ENCODE measurements at regions not wholly inside any gene's neighbourhood (a gene's known extent, or its start where the extent isn't known, plus 50 kb on each side); places are given as distances from the start of the nearest gene placed in this dataset.

DNA sequence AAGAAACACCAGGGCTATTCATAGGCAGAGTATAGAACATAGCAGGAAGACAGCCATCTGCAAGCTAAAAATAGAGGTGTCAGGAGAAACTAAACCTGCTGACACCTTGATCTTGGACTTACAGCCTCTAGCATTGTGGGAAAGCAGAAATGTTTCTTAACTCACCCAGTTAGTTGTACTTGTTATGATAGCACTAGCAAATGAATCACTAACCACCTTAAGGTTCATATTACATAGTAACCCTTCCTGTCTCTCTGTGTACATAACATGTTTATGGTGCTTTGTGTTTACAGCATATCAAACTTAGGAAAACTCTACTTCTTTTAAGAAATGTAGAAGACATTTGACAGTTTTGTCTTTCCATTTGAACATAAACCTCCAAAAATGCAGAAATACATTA lies 1031.3 kb downstream of the FSCB start:
- intact Hi-C loops (cut with DNase I) = no loop called here
- DNase-seq = no peak
- no peak overlapping the region for H3K27ac ChIP-seq (ENCODE audit: low read depth in 2 of 2, low read length in 2 of 2)
- no peaks in the 10 kb centered on the region for H3K4me1 ChIP-seq (ENCODE audit: control insufficient read depth in 2 of 3, insufficient read depth in 2 of 3, low read depth in 1 of 3, low read length in 3 of 3)
- H3K4me3 ChIP-seq (ENCODE audit: low read length in 3 of 3) = no peak overlapping the region
- H3K9me3 ChIP-seq (ENCODE audit: control insufficient read depth in 2 of 3, insufficient read depth in 1 of 3, low read length in 3 of 3) = no peaks in the 10 kb centered on the region
- H3K27me3 ChIP-seq (ENCODE audit: control insufficient read depth, insufficient read depth, low read length) = no peaks in the 10 kb centered on the region
- FAIRE-seq = no peak
- H3K9ac ChIP-seq (ENCODE audit: low read length in 3 of 3) = no peak overlapping the region
- H3K36me3 ChIP-seq (ENCODE audit: control insufficient read depth in 2 of 3, insufficient read depth in 3 of 3, low read length in 3 of 3) = no peaks in the 10 kb centered on the region
- TF ChIP-seq, protein P1, sequence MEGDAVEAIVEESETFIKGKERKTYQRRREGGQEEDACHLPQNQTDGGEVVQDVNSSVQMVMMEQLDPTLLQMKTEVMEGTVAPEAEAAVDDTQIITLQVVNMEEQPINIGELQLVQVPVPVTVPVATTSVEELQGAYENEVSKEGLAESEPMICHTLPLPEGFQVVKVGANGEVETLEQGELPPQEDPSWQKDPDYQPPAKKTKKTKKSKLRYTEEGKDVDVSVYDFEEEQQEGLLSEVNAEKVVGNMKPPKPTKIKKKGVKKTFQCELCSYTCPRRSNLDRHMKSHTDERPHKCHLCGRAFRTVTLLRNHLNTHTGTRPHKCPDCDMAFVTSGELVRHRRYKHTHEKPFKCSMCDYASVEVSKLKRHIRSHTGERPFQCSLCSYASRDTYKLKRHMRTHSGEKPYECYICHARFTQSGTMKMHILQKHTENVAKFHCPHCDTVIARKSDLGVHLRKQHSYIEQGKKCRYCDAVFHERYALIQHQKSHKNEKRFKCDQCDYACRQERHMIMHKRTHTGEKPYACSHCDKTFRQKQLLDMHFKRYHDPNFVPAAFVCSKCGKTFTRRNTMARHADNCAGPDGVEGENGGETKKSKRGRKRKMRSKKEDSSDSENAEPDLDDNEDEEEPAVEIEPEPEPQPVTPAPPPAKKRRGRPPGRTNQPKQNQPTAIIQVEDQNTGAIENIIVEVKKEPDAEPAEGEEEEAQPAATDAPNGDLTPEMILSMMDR (IDR thresholded peaks at IDR 0.05; ENCODE audit: borderline replicate concordance, extremely low read depth, insufficient read depth) = no peak

DNA sequence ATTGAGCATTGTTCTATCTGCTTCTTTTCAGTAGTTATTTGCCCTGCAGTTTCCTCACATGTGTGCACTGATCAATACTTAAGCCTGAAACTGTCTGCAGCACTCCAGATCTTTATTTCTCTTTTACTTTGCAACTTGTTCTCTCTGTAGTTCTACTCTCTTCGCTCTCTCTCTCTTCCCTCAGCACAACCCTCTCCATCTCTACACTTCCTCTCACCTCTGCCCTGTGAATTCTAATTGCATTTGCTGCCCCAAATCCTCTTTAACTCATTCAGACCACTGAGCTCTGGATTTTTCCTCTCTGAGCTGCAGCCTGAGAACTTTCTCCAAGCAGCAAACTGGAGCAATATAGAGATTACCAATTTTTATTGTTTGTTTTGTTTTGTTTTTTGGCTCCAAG lies 1035.5 kb downstream of the FSCB start:
- Histone ChIP-seq H3K27ac (ENCODE audit: low read depth in 2 of 2, low read length in 2 of 2) (no peak overlapping the region), H3K27me3 (ENCODE audit: control insufficient read depth, insufficient read depth, low read length) (no peaks in the 10 kb centered on the region), H3K4me1 (ENCODE audit: control insufficient read depth in 2 of 3, insufficient read depth in 2 of 3, low read depth in 1 of 3, low read length in 3 of 3) (no peaks in the 10 kb centered on the region), H3K4me3 (ENCODE audit: low read length in 3 of 3) (no peak overlapping the region), H3K9ac (ENCODE audit: low read length in 3 of 3) (no peak overlapping the region), H3K36me3 (ENCODE audit: control insufficient read depth in 2 of 3, insufficient read depth in 3 of 3, low read length in 3 of 3) (no peaks in the 10 kb centered on the region), H3K9me3 (ENCODE audit: control insufficient read depth in 2 of 3, insufficient read depth in 1 of 3, low read length in 3 of 3) (no peaks in the 10 kb centered on the region)
- FAIRE-seq = no peak
- TF ChIP-seq, protein P1 (IDR thresholded peaks at IDR 0.05; ENCODE audit: borderline replicate concordance, extremely low read depth, insufficient read depth) = no peak
- intact Hi-C loops (cut with DNase I) = no loop called here
- DNase-seq = no peak

DNA sequence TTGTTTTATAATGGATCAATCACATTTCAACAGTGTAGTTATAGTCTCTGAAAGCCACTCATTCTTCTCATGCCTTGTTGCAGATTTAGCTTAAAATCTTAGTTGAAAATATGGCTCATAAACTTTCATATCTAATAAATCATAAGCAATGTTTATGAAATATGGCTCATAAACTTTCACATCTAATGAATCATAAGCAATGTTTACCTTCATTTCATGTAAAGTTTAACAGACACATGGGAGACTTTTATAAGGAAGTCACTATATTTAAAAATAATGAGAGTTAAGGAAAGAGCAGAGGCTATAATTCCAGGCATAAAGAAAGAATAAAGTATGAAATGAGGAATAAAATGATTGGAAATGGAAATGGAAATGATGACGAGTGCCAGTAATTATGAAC lies 1042.1 kb downstream of the FSCB start:
- DNase-seq = peak in 1 of 5 donors; percentile 11
- intact Hi-C loops (cut with DNase I) = no loop called here
- Histone ChIP-seq H3K36me3 (ENCODE audit: control insufficient read depth in 2 of 3, insufficient read depth in 3 of 3, low read length in 3 of 3) (no peaks in the 10 kb centered on the region), H3K27me3 (ENCODE audit: control insufficient read depth, insufficient read depth, low read length) (no peaks in the 10 kb centered on the region), H3K9me3 (ENCODE audit: control insufficient read depth in 2 of 3, insufficient read depth in 1 of 3, low read length in 3 of 3) (no peaks in the 10 kb centered on the region), H3K9ac (ENCODE audit: low read length in 3 of 3) (no peak overlapping the region), H3K27ac (ENCODE audit: low read depth in 2 of 2, low read length in 2 of 2) (no peak overlapping the region), H3K4me1 (ENCODE audit: control insufficient read depth in 2 of 3, insufficient read depth in 2 of 3, low read depth in 1 of 3, low read length in 3 of 3) (no peaks in the 10 kb centered on the region), H3K4me3 (ENCODE audit: low read length in 3 of 3) (no peak overlapping the region)
- TF ChIP-seq, protein P1 (IDR thresholded peaks at IDR 0.05; ENCODE audit: borderline replicate concordance, extremely low read depth, insufficient read depth) = no peak
- no peak for FAIRE-seq

DNA sequence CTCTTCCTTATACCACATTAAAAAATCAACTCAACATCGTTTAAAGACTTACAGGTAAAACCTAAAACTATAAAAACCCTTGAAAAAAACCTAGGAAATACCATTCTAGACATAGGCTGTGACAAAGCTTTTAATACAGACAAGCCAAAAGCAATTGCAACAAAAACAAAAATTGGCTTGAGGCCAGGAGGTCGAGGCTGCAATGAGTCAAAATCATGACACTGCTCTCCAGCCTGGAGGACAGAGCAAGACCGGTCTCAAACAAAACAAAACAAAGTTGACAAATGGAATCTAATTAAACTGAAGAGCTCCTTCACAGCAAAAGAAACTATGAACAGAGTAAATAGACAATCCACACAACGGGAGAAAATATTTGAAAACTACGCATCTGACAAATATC lies 1057.8 kb downstream of the FSCB start:
- TF ChIP-seq, protein P1 (IDR thresholded peaks at IDR 0.05; ENCODE audit: borderline replicate concordance, extremely low read depth, insufficient read depth) = no peak
- Histone ChIP-seq H3K36me3 (ENCODE audit: control insufficient read depth in 2 of 3, insufficient read depth in 3 of 3, low read length in 3 of 3) (no peaks in the 10 kb centered on the region), H3K4me3 (ENCODE audit: low read length in 3 of 3) (no peak overlapping the region), H3K27ac (ENCODE audit: low read depth in 2 of 2, low read length in 2 of 2) (no peak overlapping the region), H3K4me1 (ENCODE audit: control insufficient read depth in 2 of 3, insufficient read depth in 2 of 3, low read depth in 1 of 3, low read length in 3 of 3) (no peaks in the 10 kb centered on the region), H3K9me3 (ENCODE audit: control insufficient read depth in 2 of 3, insufficient read depth in 1 of 3, low read length in 3 of 3) (no peaks in the 10 kb centered on the region), H3K9ac (ENCODE audit: low read length in 3 of 3) (no peak overlapping the region), H3K27me3 (ENCODE audit: control insufficient read depth, insufficient read depth, low read length) (no peaks in the 10 kb centered on the region)
- peak in 3 of 5 donors; percentile 14 to 51 (median 27) for DNase-seq
- intact Hi-C loops (cut with DNase I) = no loop called here
- no peak for FAIRE-seq

Data from kidney (tissue), 13 donors.